Activated T-helper 1 cell treated with anti-CD3 and anti-CD28 coated beads, Interleukin-2, amount 50 U/mL, for 16 hours (primary cell): ENCODE measurements at regions not wholly inside any gene's neighbourhood (a gene's known extent, or its start where the extent isn't known, plus 50 kb on each side); places are given as distances from the start of the nearest gene placed in this dataset.

Experiments used
- DNase-seq, 2 donors: peaks; one replicate each; pipeline ENCODE4 v3.0.0-alpha.2; 2020; ENCODE audit warnings: low read depth in 1 of 2, low spot score in 1 of 2

GRCh38 chr7:68258609-68259008 lies 1262.0 kb downstream of the TYW1 start:
- DNase-seq, result no peak

- no peak for DNase-seq
Observed at GRCh38 chr7:68265258-68265657, 1268.6 kb downstream of the TYW1 start.

- DNase-seq, result no peak
Observed at GRCh38 chr7:68266004-68266579, 1269.5 kb downstream of the TYW1 start.

GRCh38 chr7:68267486-68267885 lies 1270.9 kb downstream of the TYW1 start:
- no peak for DNase-seq

GRCh38 chr7:68269405-68269804 lies 1272.8 kb downstream of the TYW1 start:
- no peak for DNase-seq

GRCh38 chr7:68272507-68272906 lies 1275.9 kb downstream of the TYW1 start:
- no peak for DNase-seq

- no peak for DNase-seq
Observed at GRCh38 chr7:68276725-68277124, 1280.1 kb downstream of the TYW1 start.

- DNase-seq, result no peak
Observed at GRCh38 chr7:68279827-68280400, 1283.3 kb downstream of the TYW1 start.

- DNase-seq, result no peak
Observed at GRCh38 chr7:68280931-68281330, 1284.3 kb downstream of the TYW1 start.

- no peak for DNase-seq
Observed at GRCh38 chr7:68288144-68288593, 1291.5 kb downstream of the TYW1 start.

- no peak for DNase-seq
Observed at GRCh38 chr7:68291710-68292109, 1295.1 kb downstream of the TYW1 start.

GRCh38 chr7:68295386-68295785 lies 1298.8 kb downstream of the TYW1 start:
- no peak for DNase-seq

GRCh38 chr7:68304536-68304935 lies 1293.7 kb upstream of the AUTS2 start:
- no peak for DNase-seq

GRCh38 chr7:68306692-68307107 lies 1291.6 kb upstream of the AUTS2 start:
- DNase-seq, result no peak

- no peak for DNase-seq
Observed at GRCh38 chr7:68309271-68309670, 1289.0 kb upstream of the AUTS2 start.

GRCh38 chr7:68309806-68310205 lies 1288.5 kb upstream of the AUTS2 start:
- DNase-seq, result no peak

- DNase-seq, result no peak
Observed at GRCh38 chr7:68311958-68312357, 1286.3 kb upstream of the AUTS2 start.

- DNase-seq, result no peak
Observed at GRCh38 chr7:68313806-68314205, 1284.5 kb upstream of the AUTS2 start.

- DNase-seq, result no peak
Observed at GRCh38 chr7:68314208-68314607, 1284.1 kb upstream of the AUTS2 start.

- no peak for DNase-seq
Observed at GRCh38 chr7:68317476-68317875, 1280.8 kb upstream of the AUTS2 start.

- no peak for DNase-seq
Observed at GRCh38 chr7:68319061-68319460, 1279.2 kb upstream of the AUTS2 start.

- DNase-seq, result no peak
Observed at GRCh38 chr7:68321076-68321639, 1277.1 kb upstream of the AUTS2 start.
